ENCODE measurements at regions not wholly inside any gene's neighbourhood (a gene's known extent, or its start where the extent isn't known, plus 50 kb on each side); places are given as distances from the start of the nearest gene placed in this dataset.

DNA sequence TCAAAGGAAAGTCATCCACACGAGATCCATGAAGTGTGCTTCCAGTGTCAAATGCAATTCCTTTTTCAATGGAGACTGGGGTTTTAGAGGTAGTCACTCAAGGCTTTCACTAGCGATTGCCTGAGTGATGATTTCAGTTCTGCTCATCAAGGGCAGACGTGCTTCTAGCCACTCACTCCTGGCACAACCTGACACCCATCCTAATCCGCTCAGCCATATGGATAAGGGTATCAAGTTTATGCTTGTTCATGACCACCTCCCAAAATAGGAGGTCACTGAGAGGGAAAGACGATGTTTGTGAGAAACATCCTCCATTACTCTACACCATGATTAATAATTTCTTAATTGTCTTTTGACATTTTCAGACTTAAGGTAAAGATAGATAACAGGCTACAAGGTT is 91.3 kb upstream of the HEY2 start:
- no peak overlapping the region for H3K4me3 ChIP-seq (ENCODE audit: low read depth, low read length, poor library complexity, severe bottlenecking)
- CTCF ChIA-PET, result no interaction called here
- no TSS peak for BruUV-seq (replicated peaks)

DNA sequence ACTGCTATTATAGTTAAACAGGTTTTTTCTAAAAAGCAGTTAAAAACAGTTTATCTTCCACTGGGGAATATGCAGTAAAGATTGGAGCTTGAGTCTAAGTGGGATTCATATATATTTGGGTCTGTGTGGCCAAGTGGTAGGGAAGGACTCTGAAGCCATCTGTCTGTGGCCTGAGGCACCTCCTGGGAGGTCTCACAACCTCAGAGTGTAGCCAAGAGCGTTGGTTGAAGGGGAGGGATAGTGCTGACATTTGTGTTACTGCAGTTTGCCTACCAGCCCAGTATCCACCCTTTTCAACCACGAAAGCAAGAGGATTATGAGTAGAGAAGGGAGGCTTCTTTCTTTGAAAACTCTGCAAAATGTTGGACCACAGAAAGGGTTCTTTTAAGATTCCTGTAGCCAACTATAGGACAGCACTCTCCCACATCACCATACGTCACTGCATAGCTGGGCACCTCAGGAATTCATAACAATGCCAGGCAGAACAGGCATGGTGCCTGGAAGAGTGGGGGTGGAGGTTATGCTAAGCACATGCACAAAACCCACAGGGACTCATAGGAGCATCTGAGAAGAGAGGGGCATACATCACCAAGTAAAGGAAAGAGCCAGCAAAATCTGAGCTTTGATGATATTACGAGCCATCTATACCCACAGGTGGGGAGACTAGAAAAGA is 90.5 kb upstream of the HEY2 start:
- Histone ChIP-seq H3K27ac (ENCODE audit: low read depth, low read length, poor library complexity, severe bottlenecking) (no peak overlapping the region), H3K4me1 (ENCODE audit: insufficient read depth, low read length, poor library complexity, severe bottlenecking) (no peaks in the 10 kb centered on the region), H3K27me3 (replicated peaks; ENCODE audit: insufficient read depth, low read depth, low read length, poor library complexity) (no peaks in the 10 kb centered on the region), H3K4me3 (ENCODE audit: low read depth, low read length, poor library complexity, severe bottlenecking) (no peak overlapping the region), H3K36me3 (ENCODE audit: insufficient read depth, low read length, poor library complexity, severe bottlenecking) (no peaks in the 10 kb centered on the region), H3K9me3 (ENCODE audit: low read depth, low read length, poor library complexity, severe bottlenecking) (no peaks in the 10 kb centered on the region)
- intact Hi-C loops (cut with micrococcal nuclease; ENCODE audit: unreplicated experiment), result no loop called here
- TF ChIP-seq EZH2 (IDR thresholded peaks at IDR 0.05; ENCODE audit: borderline replicate concordance, low read depth, low read length, poor library complexity, severe bottlenecking), result no peak
- TF ChIP-seq, protein P1, sequence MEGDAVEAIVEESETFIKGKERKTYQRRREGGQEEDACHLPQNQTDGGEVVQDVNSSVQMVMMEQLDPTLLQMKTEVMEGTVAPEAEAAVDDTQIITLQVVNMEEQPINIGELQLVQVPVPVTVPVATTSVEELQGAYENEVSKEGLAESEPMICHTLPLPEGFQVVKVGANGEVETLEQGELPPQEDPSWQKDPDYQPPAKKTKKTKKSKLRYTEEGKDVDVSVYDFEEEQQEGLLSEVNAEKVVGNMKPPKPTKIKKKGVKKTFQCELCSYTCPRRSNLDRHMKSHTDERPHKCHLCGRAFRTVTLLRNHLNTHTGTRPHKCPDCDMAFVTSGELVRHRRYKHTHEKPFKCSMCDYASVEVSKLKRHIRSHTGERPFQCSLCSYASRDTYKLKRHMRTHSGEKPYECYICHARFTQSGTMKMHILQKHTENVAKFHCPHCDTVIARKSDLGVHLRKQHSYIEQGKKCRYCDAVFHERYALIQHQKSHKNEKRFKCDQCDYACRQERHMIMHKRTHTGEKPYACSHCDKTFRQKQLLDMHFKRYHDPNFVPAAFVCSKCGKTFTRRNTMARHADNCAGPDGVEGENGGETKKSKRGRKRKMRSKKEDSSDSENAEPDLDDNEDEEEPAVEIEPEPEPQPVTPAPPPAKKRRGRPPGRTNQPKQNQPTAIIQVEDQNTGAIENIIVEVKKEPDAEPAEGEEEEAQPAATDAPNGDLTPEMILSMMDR (conservative IDR thresholded peaks at IDR 0.05; ENCODE audit: low read depth, low read length), result no peak
- POLR2A ChIA-PET (ENCODE audit: low non-redundant PET), result no interaction called here
- CTCF ChIA-PET, result no interaction called here
- BruUV-seq (replicated peaks), result no TSS peak
- no peak for DNase-seq (ENCODE audit: low spot score)

More for the DNA sequence above, 91.3 kb upstream of the HEY2 start:
- Histone ChIP-seq H3K27me3 (replicated peaks; ENCODE audit: insufficient read depth, low read depth, low read length, poor library complexity) (no peaks in the 10 kb centered on the region), H3K9me3 (ENCODE audit: low read depth, low read length, poor library complexity, severe bottlenecking) (no peaks in the 10 kb centered on the region), H3K36me3 (ENCODE audit: insufficient read depth, low read length, poor library complexity, severe bottlenecking) (no peaks in the 10 kb centered on the region), H3K27ac (ENCODE audit: low read depth, low read length, poor library complexity, severe bottlenecking) (no peak overlapping the region), H3K4me1 (ENCODE audit: insufficient read depth, low read length, poor library complexity, severe bottlenecking) (no peaks in the 10 kb centered on the region)
- no peak for DNase-seq (ENCODE audit: low spot score)
- intact Hi-C loops (cut with micrococcal nuclease; ENCODE audit: unreplicated experiment), result no loop called here
- TF ChIP-seq EZH2 (IDR thresholded peaks at IDR 0.05; ENCODE audit: borderline replicate concordance, low read depth, low read length, poor library complexity, severe bottlenecking), result no peak
- TF ChIP-seq, protein P1 (conservative IDR thresholded peaks at IDR 0.05; ENCODE audit: low read depth, low read length), result no peak
- POLR2A ChIA-PET (ENCODE audit: low non-redundant PET), result no interaction called here

DNA sequence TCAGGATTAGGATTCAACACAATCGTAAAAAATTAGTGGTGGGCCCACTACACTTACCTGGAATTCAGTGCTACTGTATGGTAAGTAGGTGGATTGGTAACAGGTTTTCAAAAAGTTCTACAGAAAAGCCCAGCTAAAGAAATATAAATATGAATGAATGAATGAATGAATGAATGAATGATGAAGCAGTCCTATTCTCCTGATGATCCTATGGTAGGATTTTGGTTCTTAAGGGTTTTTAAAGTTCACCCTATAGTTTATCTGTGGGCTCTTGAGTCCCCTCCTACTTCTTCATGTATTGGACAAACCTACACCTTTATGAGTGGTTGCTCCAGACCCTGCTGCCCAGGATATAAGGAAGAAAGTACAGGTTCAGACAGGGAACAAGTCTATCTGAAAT is 89.5 kb upstream of the HEY2 start:
- DNase-seq (ENCODE audit: low spot score), result no peak
- ChIA-PET POLR2A (ENCODE audit: low non-redundant PET) (no interaction called here), CTCF (no interaction called here)
- Histone ChIP-seq H3K27ac (ENCODE audit: low read depth, low read length, poor library complexity, severe bottlenecking) (no peak overlapping the region), H3K27me3 (replicated peaks; ENCODE audit: insufficient read depth, low read depth, low read length, poor library complexity) (no peaks in the 10 kb centered on the region), H3K4me1 (ENCODE audit: insufficient read depth, low read length, poor library complexity, severe bottlenecking) (no peaks in the 10 kb centered on the region), H3K4me3 (ENCODE audit: low read depth, low read length, poor library complexity, severe bottlenecking) (no peak overlapping the region), H3K36me3 (ENCODE audit: insufficient read depth, low read length, poor library complexity, severe bottlenecking) (no peaks in the 10 kb centered on the region), H3K9me3 (ENCODE audit: low read depth, low read length, poor library complexity, severe bottlenecking) (no peaks in the 10 kb centered on the region)
- BruUV-seq (replicated peaks), result no TSS peak
- intact Hi-C loops (cut with micrococcal nuclease; ENCODE audit: unreplicated experiment), result no loop called here
- no peak for TF ChIP-seq EZH2 (IDR thresholded peaks at IDR 0.05; ENCODE audit: borderline replicate concordance, low read depth, low read length, poor library complexity, severe bottlenecking)
- TF ChIP-seq, protein P1 (conservative IDR thresholded peaks at IDR 0.05; ENCODE audit: low read depth, low read length), result no peak
